ENCODE measurements at regions not wholly inside any gene's neighbourhood (a gene's known extent, or its start where the extent isn't known, plus 50 kb on each side); places are given as distances from the start of the nearest gene placed in this dataset.
A peak's percentile ranks its signal among the peaks of the same experiment; 100 is the strongest.

GRCh38 chr12:65535946-65536345 lies 257.5 kb downstream of the MSRB3 start:
- Mint-ChIP-seq H3K4me3 (no peak overlapping the region), H3K27me3 (no peaks in the 10 kb centered on the region), H3K27ac (no peak overlapping the region), H3K4me1 (ENCODE audit: low read depth) (no peaks in the 10 kb centered on the region), H3K36me3 (ENCODE audit: low read depth) (no peaks in the 10 kb centered on the region), H3K9me3 (peaks cover 20% of the 10 kb centered on the region)
- DNase-seq, result no peak

- DNase-seq, result no peak
- Mint-ChIP-seq H3K4me1 (ENCODE audit: low read depth) (no peaks in the 10 kb centered on the region), H3K27me3 (no peaks in the 10 kb centered on the region), H3K9me3 (peaks cover 23% of the 10 kb centered on the region), H3K36me3 (ENCODE audit: low read depth) (no peaks in the 10 kb centered on the region), H3K27ac (no peak overlapping the region), H3K4me3 (no peak overlapping the region)
Observed at GRCh38 chr12:65536351-65536750, 257.9 kb downstream of the MSRB3 start.

- peaks cover 23% of the 10 kb centered on the region for H3K9me3 Mint-ChIP-seq
- no peak overlapping the region for H3K27ac Mint-ChIP-seq
- no peak overlapping the region for H3K4me3 Mint-ChIP-seq
- no peaks in the 10 kb centered on the region for H3K36me3 Mint-ChIP-seq (ENCODE audit: low read depth)
- no peak for DNase-seq
- H3K4me1 Mint-ChIP-seq (ENCODE audit: low read depth), result no peaks in the 10 kb centered on the region
- no peaks in the 10 kb centered on the region for H3K27me3 Mint-ChIP-seq
Observed at GRCh38 chr12:65536876-65537681, 258.6 kb downstream of the MSRB3 start.

DNA sequence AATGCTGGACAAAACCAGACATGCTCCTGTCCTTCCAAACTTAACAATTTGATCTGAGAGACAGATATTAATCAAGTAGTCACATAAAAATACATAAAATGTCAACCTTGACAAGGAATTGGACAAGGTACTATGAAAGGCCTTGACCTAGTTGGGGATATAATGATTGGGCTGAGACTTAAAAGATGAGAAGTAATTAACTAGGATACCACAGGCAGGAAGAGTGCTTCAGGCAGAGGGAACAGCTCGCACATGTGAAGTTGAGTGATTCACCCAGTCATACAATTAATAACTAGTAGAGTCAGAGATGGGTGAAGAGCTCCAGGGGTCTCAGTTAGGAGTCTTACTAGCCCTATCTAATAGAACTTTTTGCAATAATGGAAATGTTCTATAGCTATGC lies 259.5 kb downstream of the MSRB3 start:
- H3K9me3 Mint-ChIP-seq, result peaks cover 23% of the 10 kb centered on the region
- H3K27ac Mint-ChIP-seq, result no peak overlapping the region
- H3K27me3 Mint-ChIP-seq, result no peaks in the 10 kb centered on the region
- no peak for DNase-seq
- H3K4me3 Mint-ChIP-seq, result no peak overlapping the region
- no peaks in the 10 kb centered on the region for H3K4me1 Mint-ChIP-seq (ENCODE audit: low read depth)
- no peaks in the 10 kb centered on the region for H3K36me3 Mint-ChIP-seq (ENCODE audit: low read depth)

DNA sequence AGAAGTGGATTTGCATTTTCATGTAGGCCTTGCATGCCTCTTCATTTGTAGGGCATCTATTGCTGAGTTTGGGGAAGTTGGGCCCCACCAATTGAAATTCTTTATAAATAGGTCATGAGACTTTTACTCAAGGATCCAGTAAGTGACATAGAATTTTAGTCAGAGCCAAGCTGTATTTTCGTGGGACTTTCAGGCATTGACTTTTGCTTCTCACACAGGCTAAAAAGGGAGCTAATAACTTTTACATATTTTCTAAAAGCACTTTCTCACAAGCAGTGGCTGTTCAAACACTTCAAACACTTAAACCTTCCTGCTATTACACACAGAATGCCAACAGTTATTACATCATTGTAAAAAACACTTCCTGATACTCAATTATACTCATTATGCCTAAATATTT lies 260.5 kb downstream of the MSRB3 start:
- no peak for DNase-seq
- no peak overlapping the region for H3K27ac Mint-ChIP-seq
- H3K4me3 Mint-ChIP-seq, result no peak overlapping the region
- no peaks in the 10 kb centered on the region for H3K4me1 Mint-ChIP-seq (ENCODE audit: low read depth)
- no peaks in the 10 kb centered on the region for H3K36me3 Mint-ChIP-seq (ENCODE audit: low read depth)
- H3K27me3 Mint-ChIP-seq, result no peaks in the 10 kb centered on the region
- H3K9me3 Mint-ChIP-seq, result peaks cover 23% of the 10 kb centered on the region

GRCh38 chr12:65540140-65540539 lies 261.7 kb downstream of the MSRB3 start:
- no peaks in the 10 kb centered on the region for H3K4me1 Mint-ChIP-seq (ENCODE audit: low read depth)
- H3K36me3 Mint-ChIP-seq (ENCODE audit: low read depth), result no peaks in the 10 kb centered on the region
- no peak for DNase-seq
- H3K4me3 Mint-ChIP-seq, result no peak overlapping the region
- peaks cover 23% of the 10 kb centered on the region for H3K9me3 Mint-ChIP-seq
- no peak overlapping the region for H3K27ac Mint-ChIP-seq
- H3K27me3 Mint-ChIP-seq, result no peaks in the 10 kb centered on the region

- Mint-ChIP-seq H3K9me3 (peaks cover 4% of the 10 kb centered on the region), H3K27me3 (peaks cover 2% of the 10 kb centered on the region), H3K4me3 (no peak overlapping the region), H3K27ac (no peak overlapping the region), H3K4me1 (ENCODE audit: low read depth) (no peaks in the 10 kb centered on the region), H3K36me3 (ENCODE audit: low read depth) (no peaks in the 10 kb centered on the region)
- DNase-seq, result no peak
Observed at GRCh38 chr12:65546528-65546927, 268.0 kb downstream of the MSRB3 start.

DNA sequence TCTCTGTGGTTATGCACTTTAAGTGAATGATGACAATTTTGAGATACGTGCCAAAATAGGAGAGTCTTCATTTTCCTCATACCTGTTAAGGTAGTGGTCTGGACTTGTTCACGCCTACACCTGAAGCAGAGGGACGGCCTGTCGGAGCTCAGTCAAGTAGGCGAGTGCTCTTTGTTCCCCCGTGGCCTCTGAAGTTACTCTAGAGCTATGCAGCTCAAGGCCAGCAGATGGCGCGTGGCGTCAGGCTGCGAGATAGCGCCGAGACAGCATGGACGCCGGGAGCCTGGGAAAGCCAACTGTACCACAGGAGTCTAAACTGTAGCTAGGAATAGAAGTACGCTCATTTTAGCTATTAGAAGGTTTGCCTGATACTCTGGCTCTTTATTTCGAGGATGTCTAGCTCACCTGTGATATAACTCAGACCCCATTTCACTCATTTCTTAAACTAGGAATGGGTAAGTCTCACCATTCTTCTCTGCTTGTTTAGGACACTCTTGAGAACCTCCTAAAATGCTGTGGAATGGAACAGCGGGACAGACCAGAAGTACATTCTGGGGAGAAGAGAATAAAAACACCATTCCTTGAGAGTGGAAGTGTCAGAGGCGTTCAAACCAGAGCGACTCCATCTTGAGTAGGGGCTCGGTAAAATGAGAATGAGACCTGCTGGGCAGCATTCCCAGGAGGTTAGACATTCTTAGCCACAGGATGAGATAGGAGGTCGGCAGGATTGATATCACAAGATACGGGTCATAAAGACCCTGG lies 267.4 kb upstream of the HMGA2 start:
- peaks cover 9% of the 10 kb centered on the region for H3K4me1 Mint-ChIP-seq (ENCODE audit: low read depth)
- peak; percentile 77 for DNase-seq
- H3K27ac Mint-ChIP-seq, result no peak overlapping the region
- H3K36me3 Mint-ChIP-seq (ENCODE audit: low read depth), result no peaks in the 10 kb centered on the region
- peaks cover 33% of the 10 kb centered on the region for H3K27me3 Mint-ChIP-seq
- no peaks in the 10 kb centered on the region for H3K9me3 Mint-ChIP-seq
- H3K4me3 Mint-ChIP-seq, result no peak overlapping the region

DNA sequence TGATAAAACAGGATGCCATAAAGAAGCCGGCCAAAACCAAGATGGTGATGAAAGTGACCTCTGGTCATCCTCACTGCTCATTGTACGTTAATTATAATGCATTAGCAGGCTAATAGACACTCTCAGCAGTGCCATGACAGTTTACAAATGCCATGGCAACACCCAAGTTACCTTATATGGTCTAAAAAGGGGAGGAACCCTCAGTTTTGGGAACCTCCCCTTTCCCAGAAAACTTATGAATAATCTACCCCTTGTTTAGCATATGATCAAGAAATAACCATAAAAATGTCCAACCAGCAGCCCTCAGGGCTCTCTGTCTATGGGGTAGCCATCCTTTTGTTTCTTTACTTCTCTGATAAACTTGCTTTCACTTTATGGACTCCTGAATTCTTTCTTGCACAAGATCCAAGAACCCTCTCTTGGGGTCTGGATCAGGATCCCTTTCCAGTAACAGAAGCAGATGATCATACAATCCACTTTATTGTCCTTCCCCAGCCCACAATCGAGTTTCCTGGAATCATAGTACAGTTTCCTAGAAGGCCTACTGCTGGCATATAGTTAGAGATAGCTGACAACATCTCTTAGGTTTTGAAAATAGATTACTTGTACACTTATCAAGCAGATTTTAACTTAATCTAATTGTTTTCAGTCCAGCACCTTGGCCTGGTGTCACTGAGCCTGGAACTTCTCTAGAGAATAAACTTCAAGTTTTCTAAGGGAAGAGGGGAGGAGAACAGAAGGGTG lies 266.7 kb upstream of the HMGA2 start:
- peaks cover 9% of the 10 kb centered on the region for H3K4me1 Mint-ChIP-seq (ENCODE audit: low read depth)
- H3K36me3 Mint-ChIP-seq (ENCODE audit: low read depth), result no peaks in the 10 kb centered on the region
- peaks cover 40% of the 10 kb centered on the region for H3K27me3 Mint-ChIP-seq
- no peak overlapping the region for H3K27ac Mint-ChIP-seq
- no peak for DNase-seq
- H3K9me3 Mint-ChIP-seq, result no peaks in the 10 kb centered on the region
- no peak overlapping the region for H3K4me3 Mint-ChIP-seq

DNA sequence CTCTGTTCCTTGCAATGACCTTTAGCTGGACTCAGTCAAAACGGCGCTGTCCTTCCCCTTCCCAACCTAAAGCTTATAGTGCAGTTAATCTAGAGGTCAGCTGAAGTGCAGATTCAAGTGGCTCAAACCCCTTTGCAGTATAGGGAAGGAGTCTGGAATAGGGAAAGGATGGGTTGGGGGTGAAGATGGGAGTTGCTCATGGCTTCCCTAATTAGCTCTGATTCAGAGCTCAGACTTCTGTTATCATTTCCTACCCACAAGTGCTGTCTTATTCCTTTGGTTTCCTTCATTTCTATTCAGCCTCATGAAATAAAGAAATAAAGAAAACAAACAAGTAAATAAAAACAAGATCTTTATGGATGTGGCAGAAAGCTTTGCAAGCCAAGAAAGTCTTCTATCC lies 264.0 kb upstream of the HMGA2 start:
- Mint-ChIP-seq H3K4me3 (no peak overlapping the region), H3K36me3 (ENCODE audit: low read depth) (no peaks in the 10 kb centered on the region), H3K9me3 (no peaks in the 10 kb centered on the region), H3K27ac (no peak overlapping the region), H3K27me3 (peaks cover 50% of the 10 kb centered on the region), H3K4me1 (ENCODE audit: low read depth) (peaks cover 9% of the 10 kb centered on the region)
- no peak for DNase-seq

- Mint-ChIP-seq H3K27ac (no peak overlapping the region), H3K36me3 (ENCODE audit: low read depth) (no peaks in the 10 kb centered on the region), H3K27me3 (peaks cover 35% of the 10 kb centered on the region), H3K9me3 (no peaks in the 10 kb centered on the region), H3K4me3 (no peak overlapping the region), H3K4me1 (ENCODE audit: low read depth) (peaks cover 3% of the 10 kb centered on the region)
- DNase-seq, result no peak
Observed at GRCh38 chr12:65561798-65562382, 262.4 kb upstream of the HMGA2 start.

DNA sequence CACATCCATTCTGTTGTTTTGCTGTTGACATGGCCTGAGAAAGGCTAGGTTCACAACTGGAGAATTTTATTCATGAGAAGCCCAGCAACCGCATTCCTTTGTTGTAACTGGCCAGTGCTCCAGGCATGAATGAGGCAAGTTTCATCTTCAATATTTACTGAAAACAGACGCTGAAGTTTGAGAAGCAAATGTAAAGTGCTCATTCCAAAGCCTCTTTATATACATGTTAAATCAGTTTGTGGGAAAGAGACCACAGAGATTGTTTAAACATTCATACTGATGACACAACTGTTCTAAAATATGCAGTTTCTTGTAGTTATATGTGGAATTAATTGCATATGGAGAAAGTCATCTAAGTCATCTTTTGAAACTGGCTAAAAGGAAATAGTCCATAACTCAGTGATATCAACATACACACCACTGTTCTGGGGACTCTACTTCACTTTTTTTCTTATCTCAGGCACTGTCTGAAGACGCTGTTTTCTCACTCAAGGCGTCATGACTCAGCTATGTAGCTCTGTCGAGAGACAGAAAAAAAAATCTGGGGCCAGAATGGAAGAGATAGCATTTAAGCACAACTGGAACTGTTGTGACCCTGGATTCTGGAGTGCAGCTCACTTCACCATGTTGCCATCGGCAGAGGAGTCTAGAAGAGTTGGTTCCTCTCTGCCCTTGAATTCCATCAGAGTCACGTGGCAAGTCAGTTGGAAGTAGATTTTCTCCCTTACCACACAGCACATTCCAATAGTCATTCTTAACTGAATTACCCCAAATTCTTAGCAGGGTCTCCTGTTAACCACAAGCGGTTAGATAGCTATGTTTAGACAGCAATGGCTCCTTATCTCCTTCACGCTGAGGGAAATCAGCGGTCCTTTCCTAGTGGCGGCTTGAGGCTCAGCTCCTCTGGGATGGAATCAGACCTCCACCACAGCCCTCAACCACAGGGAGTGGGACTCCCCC lies 258.4 kb upstream of the HMGA2 start:
- no peak overlapping the region for H3K27ac Mint-ChIP-seq
- no peak overlapping the region for H3K4me3 Mint-ChIP-seq
- DNase-seq, result no peak
- H3K27me3 Mint-ChIP-seq, result peaks cover 43% of the 10 kb centered on the region
- no peaks in the 10 kb centered on the region for H3K36me3 Mint-ChIP-seq (ENCODE audit: low read depth)
- no peaks in the 10 kb centered on the region for H3K4me1 Mint-ChIP-seq (ENCODE audit: low read depth)
- no peaks in the 10 kb centered on the region for H3K9me3 Mint-ChIP-seq

GRCh38 chr12:65566751-65567150 lies 257.5 kb upstream of the HMGA2 start:
- Mint-ChIP-seq H3K27me3 (peaks cover 44% of the 10 kb centered on the region), H3K36me3 (ENCODE audit: low read depth) (no peaks in the 10 kb centered on the region), H3K4me3 (no peak overlapping the region), H3K4me1 (ENCODE audit: low read depth) (no peaks in the 10 kb centered on the region), H3K9me3 (no peaks in the 10 kb centered on the region), H3K27ac (no peak overlapping the region)
- DNase-seq, result no peak

DNA sequence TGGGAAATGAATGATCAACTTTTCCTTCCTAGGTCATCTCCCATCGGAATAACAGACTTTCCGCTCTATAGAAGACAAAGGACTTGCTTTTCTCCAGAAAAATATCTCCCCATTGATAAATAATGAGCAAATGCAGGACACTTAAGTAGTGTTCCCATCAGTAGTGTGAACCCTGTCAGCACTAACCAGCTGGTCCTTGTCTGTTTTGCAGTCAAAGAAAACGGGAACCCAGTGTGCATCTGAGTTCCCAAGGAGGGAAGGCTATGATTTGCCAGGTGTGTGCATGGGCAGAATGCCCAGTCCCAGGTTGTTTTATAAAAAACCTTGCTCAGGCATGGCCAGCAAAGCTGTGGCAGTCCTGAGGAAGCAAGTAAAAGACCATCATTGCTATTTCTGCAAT lies 256.5 kb upstream of the HMGA2 start:
- Mint-ChIP-seq H3K4me1 (ENCODE audit: low read depth) (no peaks in the 10 kb centered on the region), H3K27ac (no peak overlapping the region), H3K36me3 (ENCODE audit: low read depth) (no peaks in the 10 kb centered on the region), H3K9me3 (no peaks in the 10 kb centered on the region), H3K27me3 (peaks cover 37% of the 10 kb centered on the region), H3K4me3 (no peak overlapping the region)
- no peak for DNase-seq
